H1 (cell line): ENCODE measurements at regions not wholly inside any gene's neighbourhood (a gene's known extent, or its start where the extent isn't known, plus 50 kb on each side); places are given as distances from the start of the nearest gene placed in this dataset.

Experiments
- RFX5 ChIP-seq: IDR thresholded peaks from 2 replicates; pipeline ENCODE4 v1.6.1; 2011; ENCODE audit warnings: low read depth, low read length, improper control_type of control experiment, borderline replicate concordance
- SIN3A ChIP-seq, 2 experiments: IDR thresholded peaks in 1 of 2; conservative IDR thresholded peaks in 1 of 2; 2 replicates each; pipeline ENCODE4 v1.6.1; 2011 to 2012; ENCODE audit warnings: low read length in 2 of 2, improper control_type of control experiment in 1 of 2, low read depth in 1 of 2, mild to moderate bottlenecking in 1 of 2
- SUZ12 ChIP-seq: fragments of 200-600 bp; sonication (generic); IDR thresholded peaks from 2 replicates; pipeline ENCODE4 v1.6.1; 2012; ENCODE audit warnings: mild to moderate bottlenecking, inconsistent platforms, low read length, moderate library complexity, mixed read lengths

DNA sequence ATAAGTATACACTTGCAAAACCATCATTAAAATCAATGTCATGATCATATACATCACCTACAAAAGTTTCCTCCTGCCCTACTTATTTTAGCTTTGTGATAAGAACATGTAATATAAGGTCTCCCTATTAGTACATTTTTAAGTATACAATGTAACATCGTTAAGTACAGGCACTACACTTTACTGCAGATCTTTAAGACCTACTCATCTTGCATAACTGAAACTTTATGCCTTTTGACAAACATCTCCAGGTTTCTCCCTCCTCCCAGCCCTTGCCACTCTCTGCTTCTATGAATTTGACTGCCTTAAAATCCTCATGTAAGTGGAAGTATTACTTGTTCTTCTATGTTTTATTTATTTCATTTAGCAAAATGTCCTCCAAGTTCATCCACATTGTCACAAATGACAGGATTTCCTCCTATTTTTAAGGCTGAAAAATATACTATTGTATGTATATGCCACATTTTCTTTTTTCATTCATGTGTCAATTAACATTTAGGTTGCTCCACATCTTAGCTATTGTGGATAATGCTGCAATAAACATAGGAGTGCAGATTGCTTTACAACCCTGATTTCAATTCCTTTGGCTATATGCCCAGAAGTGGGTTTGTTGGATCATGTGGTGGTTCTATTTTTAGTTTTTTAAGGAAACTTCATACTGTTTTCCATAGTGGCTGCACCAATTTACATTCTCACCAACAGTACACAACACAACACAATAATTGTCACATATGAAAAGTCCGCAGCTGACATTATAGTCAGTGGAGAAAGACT, 471.1 kb upstream of the ANO3 start (continued):
- TF ChIP-seq SIN3A (conservative IDR thresholded peaks at IDR 0.05 in 1 of 2, IDR thresholded peaks at IDR 0.05 in 1 of 2; ENCODE audit: low read depth in 1 of 2, low read length in 2 of 2) = no peak
- no peak for TF ChIP-seq RFX5
- no peak for TF ChIP-seq SUZ12
